K562 (cell line): ENCODE measurements at regions not wholly inside any gene's neighbourhood (a gene's known extent, or its start where the extent isn't known, plus 50 kb on each side); places are given as distances from the start of the nearest gene placed in this dataset.

Experiments used
- IRF1 ChIP-seq: sonication (generic); formaldehyde crosslinking; IDR thresholded peaks from 2 replicates; pipeline ENCODE4 v1.8.0; 2022; ENCODE audit warnings: missing genetic modification reagents, mild to moderate bottlenecking, borderline replicate concordance
- MCM3 ChIP-seq: fragments of 450-650 bp; IDR thresholded peaks from 2 replicates; pipeline ENCODE4 v1.6.1; 2016
- NCOA6 ChIP-seq: fragments of 450-650 bp; IDR thresholded peaks from 2 replicates; pipeline ENCODE4 v1.6.1; 2017; ENCODE audit warnings: mild to moderate bottlenecking
- RAD21 ChIP-seq, 2 experiments: fragments of 250-450 bp in 1 of 2; fragments of 450-650 bp in 1 of 2; sonication (Bioruptor Pico) in 1 of 2; formaldehyde crosslinking in 1 of 2; IDR thresholded peaks in 1 of 2; conservative IDR thresholded peaks in 1 of 2; 2 replicates each; pipeline versions ENCODE4 v1.4.0 to v1.8.0; 2020 to 2022; ENCODE audit warnings: mild to moderate bottlenecking in 2 of 2, moderate library complexity in 1 of 2
- SIN3A ChIP-seq, 2 experiments: fragments of 150-350 bp in 1 of 2; IDR thresholded peaks; 2 replicates each; pipeline ENCODE4 v1.6.1; 2011 to 2016; ENCODE audit warnings: borderline replicate concordance in 2 of 2, low read depth in 2 of 2, low read length in 2 of 2, mild to moderate bottlenecking in 2 of 2, moderate library complexity in 2 of 2; ENCODE audit not compliant: control insufficient read depth in 1 of 2
- SNRNP70 ChIP-seq: fragments of 200-400 bp; formaldehyde crosslinking; optimal IDR thresholded peaks from 2 replicates; pipeline ENCODE3; 2017; ENCODE audit warnings: low read depth, low read length

- TF ChIP-seq SIN3A (IDR thresholded peaks at IDR 0.05; ENCODE audit: borderline replicate concordance in 2 of 2, control insufficient read depth in 1 of 2, low read depth in 2 of 2, low read length in 2 of 2) = no peak
- TF ChIP-seq RAD21 (CRISPR knock-in tag; conservative IDR thresholded peaks at IDR 0.05 in 1 of 2, IDR thresholded peaks at IDR 0.05 in 1 of 2) = no peak
- no peak for TF ChIP-seq MCM3
- TF ChIP-seq IRF1 (CRISPR knock-in tag) = no peak
- TF ChIP-seq SNRNP70 = no peak
- no peak for TF ChIP-seq NCOA6
These were observed 134.9 kb downstream of the NXPE2 start for GRCh38 chr11:114813189-114813718.
